ENCODE measurements at regions not wholly inside any gene's neighbourhood (a gene's known extent, or its start where the extent isn't known, plus 50 kb on each side); places are given as distances from the start of the nearest gene placed in this dataset.

DNA sequence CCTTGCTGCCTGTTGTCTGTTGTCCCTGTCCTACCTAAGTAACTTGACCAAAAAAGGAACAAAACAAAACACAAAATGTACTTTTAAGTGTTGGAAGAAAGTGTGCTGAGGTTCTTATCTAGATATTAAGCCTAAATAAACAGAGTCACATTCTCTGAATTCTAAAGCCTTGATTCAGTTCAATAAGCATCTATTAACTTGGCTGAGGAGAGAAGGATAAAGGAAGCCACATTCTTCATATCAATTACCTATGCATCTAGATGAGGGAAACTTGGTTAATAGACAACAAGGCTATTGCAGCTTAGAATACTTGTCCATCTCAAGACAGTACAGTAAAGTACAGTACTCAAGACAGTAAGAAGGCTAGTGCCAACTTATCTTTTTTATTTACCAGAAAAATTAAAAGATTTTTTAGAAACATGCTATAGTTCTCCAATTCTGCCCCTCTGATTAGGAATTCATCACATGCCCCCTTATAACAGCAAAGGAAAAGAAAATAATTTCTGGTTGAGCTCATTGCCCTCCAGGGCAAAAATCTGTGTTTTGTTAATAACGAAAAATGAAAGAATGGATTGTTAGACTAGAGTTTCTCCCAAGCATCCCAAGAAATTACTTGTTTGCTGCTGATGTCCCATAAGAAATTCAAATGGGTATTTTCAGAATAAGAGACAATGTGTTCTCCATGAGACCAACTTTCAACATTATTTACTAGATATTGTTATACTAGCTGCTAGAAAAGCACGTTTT is 546.5 kb upstream of the SEMA3D start:
- no peak for TF ChIP-seq CTCF (IDR thresholded peaks at IDR 0.05)
- no peak for TF ChIP-seq POLR2A (IDR thresholded peaks at IDR 0.05)

Measured in esophagus squamous epithelium (tissue), 4 donors.